HG02571 (cell line): ENCODE measurements at regions not wholly inside any gene's neighbourhood (a gene's known extent, or its start where the extent isn't known, plus 50 kb on each side); places are given as distances from the start of the nearest gene placed in this dataset.

Experiments
- ATAC-seq: cut with Tn5 transposase; IDR thresholded peaks from one replicate; pipeline ENCODE4 v1.9.1; 2021; ENCODE audit warnings: mild to moderate bottlenecking, moderate library complexity; ENCODE audit not compliant: unreplicated experiment

- ATAC-seq = no peak
Measured at GRCh38 chr6:139497345-139497961, 123.0 kb upstream of the CITED2 start.

GRCh38 chr6:139496654-139497344 is 122.4 kb upstream of the CITED2 start:
- ATAC-seq = no peak

GRCh38 chr6:139494376-139494990 is 120.0 kb upstream of the CITED2 start:
- ATAC-seq = no peak

- ATAC-seq = peak; percentile 68
Measured at GRCh38 chr6:139490482-139490881, 116.0 kb upstream of the CITED2 start.

- no peak for ATAC-seq
Measured at GRCh38 chr6:139486476-139486799, 112.0 kb upstream of the CITED2 start.

- ATAC-seq = no peak
Measured at GRCh38 chr6:139485742-139486475, 111.5 kb upstream of the CITED2 start.

- no peak for ATAC-seq
Measured at GRCh38 chr6:139485185-139485584, 110.7 kb upstream of the CITED2 start.

GRCh38 chr6:139483079-139483478 is 108.6 kb upstream of the CITED2 start:
- ATAC-seq = no peak

GRCh38 chr6:139482287-139482686 is 107.8 kb upstream of the CITED2 start:
- ATAC-seq = no peak

- no peak for ATAC-seq
Measured at GRCh38 chr6:139480356-139481165, 106.1 kb upstream of the CITED2 start.

- ATAC-seq = no peak
Measured at GRCh38 chr6:139479433-139480222, 105.2 kb upstream of the CITED2 start.

GRCh38 chr6:139475646-139476045 is 101.2 kb upstream of the CITED2 start:
- ATAC-seq = no peak

GRCh38 chr6:139475241-139475640 is 100.8 kb upstream of the CITED2 start:
- no peak for ATAC-seq

GRCh38 chr6:139474145-139475108 is 100.0 kb upstream of the CITED2 start:
- peak; percentile 77 for ATAC-seq

GRCh38 chr6:139473731-139474130 is 99.3 kb upstream of the CITED2 start:
- no peak for ATAC-seq

- ATAC-seq = no peak
Measured at GRCh38 chr6:139473231-139473701, 98.8 kb upstream of the CITED2 start.

GRCh38 chr6:139472351-139473015 is 98.0 kb upstream of the CITED2 start:
- ATAC-seq = no peak

- no peak for ATAC-seq
Measured at GRCh38 chr6:139470997-139471396, 96.5 kb upstream of the CITED2 start.
